ENCODE measurements at regions not wholly inside any gene's neighbourhood (a gene's known extent, or its start where the extent isn't known, plus 50 kb on each side); places are given as distances from the start of the nearest gene placed in this dataset.
"Not testable (repeated sequence)": the region's sequence is repeated elsewhere in the genome, so short reads cannot be mapped to it uniquely, and the experiment has no call there.

DNA sequence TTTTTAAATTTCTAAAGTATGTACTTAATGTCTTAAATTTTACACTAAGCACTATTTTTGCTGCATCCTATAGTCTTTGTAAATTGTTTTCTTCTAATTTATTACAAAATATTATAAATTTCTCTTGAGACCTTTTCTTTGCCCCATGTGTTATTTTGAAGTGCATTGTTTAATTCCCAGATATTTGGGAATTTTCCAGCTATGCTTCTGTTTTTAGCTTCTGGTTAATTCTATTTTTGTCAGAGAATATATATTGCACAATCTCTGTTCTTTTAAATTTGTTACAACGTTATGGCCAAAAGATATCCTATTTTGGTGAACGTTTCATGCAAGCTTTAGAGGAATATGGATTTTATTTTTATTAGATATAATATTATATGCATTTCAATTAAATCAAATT lies 917.4 kb upstream of the MIR17HG start:
- no peak for DNase-seq (ENCODE audit: low read depth in 4 of 4, low spot score in 3 of 4)

- no peak for DNase-seq (ENCODE audit: low read depth in 4 of 4, low spot score in 3 of 4)
Measured at GRCh38 chr13:90436697-90437096, 910.8 kb upstream of the MIR17HG start.

DNA sequence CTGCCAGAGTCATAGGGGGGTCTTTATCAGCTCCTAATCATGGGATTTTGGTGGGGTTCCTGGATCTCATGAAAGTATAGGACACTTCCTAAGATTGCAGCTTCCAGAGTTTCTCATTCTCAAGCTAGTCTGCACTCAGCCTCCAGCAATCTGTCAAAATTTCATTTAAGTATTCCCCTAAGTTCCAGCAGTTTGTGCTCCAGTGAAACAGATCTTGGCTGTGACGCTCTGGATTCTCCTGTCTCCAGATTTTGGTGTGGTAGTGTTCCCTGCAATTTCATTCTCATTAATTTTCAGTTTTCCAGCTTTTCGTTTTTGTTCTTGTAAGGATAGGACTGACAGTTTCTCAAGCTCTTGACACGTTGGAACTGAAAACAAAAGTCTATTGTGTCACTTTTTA lies 908.9 kb upstream of the MIR17HG start:
- no peak for DNase-seq (ENCODE audit: low read depth in 4 of 4, low spot score in 3 of 4)

GRCh38 chr13:90443268-90443667 lies 904.2 kb upstream of the MIR17HG start:
- DNase-seq (ENCODE audit: low read depth in 4 of 4, low spot score in 3 of 4) = no peak

- no peak for DNase-seq (ENCODE audit: low read depth in 4 of 4, low spot score in 3 of 4)
Measured at GRCh38 chr13:90444232-90444631, 903.3 kb upstream of the MIR17HG start.

DNA sequence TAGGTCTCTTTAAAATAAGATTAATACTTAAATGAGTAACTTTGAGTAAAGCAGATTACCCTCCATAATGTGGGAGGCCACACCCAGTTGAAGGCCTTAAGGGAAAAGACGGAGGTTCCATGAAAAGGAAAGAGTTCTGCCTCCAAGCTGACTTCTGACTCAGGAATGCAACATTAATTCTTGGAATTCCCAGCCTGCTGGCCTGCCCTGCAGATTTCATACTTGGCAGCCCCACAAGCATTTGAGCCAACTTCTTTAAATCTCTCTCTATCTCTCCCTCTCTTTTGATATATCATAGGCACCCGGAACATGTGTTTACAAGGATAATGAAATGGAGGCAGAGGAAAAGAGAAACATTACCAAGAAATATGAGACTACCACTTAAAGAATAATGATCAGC lies 902.3 kb upstream of the MIR17HG start:
- DNase-seq (ENCODE audit: low read depth in 4 of 4, low spot score in 3 of 4) = peak in 2 of 4 donors; percentile 3 to 5

DNA sequence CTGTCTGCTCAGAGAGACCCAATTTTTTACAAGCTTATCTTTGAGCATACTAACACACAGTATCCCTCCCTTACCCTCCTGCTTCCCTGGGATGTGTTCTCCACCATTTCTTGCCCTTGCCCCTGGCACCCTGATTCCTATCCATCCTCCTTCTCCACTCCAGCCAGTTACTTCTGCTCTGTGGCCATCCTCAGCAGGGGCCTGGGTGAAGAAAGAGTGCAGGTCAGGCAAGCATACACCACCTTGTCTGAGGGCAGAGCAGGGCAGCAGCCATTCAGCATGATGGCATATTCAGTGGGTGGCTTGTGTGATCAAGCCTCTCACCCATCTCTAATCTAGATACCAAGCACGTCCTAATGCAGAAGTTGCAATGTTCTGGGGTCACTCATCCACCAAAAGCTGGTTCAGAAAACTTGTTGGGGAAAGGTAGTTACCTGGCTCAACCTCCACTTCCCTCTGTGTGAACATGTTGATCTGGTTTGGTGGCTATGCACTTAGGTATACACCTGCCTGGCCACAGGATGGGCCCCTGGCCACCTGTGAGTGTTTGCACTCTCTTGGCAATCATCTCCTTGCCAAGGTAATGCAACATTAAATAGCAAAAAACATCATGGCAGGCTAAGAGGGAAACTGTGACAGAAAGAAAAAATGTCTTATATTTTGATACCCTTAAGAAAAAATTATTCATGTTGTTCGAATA lies 900.3 kb upstream of the MIR17HG start:
- DNase-seq (ENCODE audit: low read depth in 4 of 4, low spot score in 3 of 4) = no peak

DNA sequence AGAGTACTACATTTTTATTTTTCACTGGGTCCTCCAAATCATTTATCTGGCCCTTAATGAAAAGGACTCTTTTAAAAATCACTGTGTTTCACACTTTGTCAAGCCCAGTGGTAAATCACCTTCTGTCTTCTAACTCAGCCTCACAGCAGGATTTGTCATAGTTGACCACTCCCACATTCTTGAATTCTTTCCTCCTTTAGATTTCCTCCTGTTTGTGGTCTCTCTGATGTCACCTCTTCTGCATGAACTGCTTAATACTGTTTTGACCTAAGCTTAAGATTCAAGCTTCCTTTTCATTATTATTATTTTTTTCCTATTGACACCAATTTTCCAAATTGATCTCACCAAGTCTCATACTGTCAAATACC lies 899.8 kb upstream of the MIR17HG start:
- DNase-seq (ENCODE audit: low read depth in 4 of 4, low spot score in 3 of 4) = no peak

DNA sequence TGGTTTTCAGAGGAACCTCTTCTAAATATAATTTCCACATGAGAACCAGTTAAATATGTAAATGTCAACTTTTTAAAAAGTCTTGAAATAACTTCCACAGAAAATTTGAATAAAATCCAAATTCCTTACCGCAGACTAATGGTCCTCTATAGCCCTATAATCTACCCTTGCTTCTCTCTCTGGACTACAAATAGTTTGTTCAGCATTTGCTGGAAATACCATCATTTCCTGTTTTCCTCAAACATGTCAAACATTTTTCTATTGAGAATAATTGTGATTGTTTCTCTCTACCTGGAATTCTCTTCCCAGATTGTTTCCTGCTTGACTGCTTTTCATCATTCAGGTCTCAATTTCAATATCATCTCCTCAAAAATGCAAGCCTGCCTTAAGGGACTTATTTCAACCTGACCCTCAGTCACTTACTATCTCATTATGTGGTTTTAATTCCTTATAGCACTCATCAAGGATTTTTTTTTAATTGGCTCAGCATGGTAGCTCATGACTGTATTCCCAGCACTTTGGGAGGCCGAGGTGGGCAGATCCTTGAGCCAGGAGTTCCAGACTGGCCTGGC lies 898.9 kb upstream of the MIR17HG start:
- no peak for DNase-seq (ENCODE audit: low read depth in 4 of 4, low spot score in 3 of 4)

- no peak for DNase-seq (ENCODE audit: low read depth in 4 of 4, low spot score in 3 of 4)
Measured at GRCh38 chr13:90453342-90453741, 894.1 kb upstream of the MIR17HG start.

DNA sequence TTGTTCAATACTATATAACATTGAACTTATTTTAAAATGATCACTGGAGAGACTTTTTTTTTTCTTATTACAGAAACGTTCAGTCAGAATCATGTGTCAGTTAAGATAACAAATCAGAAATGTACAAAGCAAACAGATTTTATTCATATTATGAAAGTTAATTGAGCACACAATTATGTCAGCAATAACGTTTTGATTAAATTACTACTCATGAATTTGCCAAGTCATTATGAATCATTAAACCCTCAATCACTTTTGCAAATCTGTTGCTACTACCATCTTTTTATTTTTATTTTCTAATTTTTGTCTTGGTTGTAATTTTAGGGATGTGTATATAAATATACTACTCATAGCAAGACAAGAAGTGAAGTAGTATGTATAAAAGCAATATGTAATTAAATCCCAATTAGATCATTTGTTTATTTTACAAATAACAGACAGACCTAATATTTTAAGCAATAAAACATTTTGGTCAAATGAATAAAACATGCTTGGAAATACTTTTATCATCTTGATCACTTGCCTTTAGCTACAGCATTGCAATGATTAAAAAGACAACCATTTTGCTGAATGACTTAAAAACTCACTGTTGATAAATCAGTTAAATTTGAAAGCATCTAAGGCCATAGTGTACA lies 893.4 kb upstream of the MIR17HG start:
- DNase-seq (ENCODE audit: low read depth in 4 of 4, low spot score in 3 of 4) = no peak

DNA sequence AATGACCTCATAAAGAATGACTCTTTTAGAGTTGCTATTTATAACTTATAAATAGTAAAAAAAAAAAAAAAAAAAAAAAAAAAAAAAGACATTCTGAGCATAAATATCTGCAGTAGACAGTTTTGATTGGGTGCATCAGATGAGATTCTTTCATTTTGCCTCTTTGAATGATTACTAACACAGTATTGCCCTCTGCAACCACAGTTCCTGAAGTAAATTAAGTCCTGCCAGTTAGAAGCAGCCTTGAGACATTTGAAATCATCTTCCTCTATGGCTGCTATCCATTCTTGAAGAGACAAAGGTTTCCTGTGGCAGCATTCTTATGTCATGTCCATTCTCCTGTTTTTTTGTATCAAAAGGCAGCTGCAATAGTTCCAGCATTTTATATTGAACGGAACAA lies 892.4 kb upstream of the MIR17HG start:
- no peak for DNase-seq (ENCODE audit: low read depth in 4 of 4, low spot score in 3 of 4)

DNA sequence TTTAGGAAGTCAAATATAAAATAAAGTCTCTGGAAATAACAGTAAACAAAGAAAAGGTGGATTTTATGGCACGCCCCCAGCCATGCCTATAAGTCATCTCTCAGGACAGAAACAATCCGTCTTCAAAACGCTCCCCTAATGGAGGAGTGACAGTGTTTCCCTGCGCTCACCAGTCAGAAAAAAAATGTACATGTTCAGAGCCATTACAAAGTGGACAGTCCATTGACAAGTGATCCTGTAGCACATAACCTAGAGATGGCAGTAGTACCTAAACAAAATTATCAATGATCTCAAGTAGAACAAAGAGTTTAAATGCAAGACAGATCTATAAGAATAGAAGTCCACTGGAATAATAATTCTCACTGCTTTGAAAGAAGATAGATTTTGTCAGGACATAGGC lies 891.7 kb upstream of the MIR17HG start:
- DNase-seq (ENCODE audit: low read depth in 4 of 4, low spot score in 3 of 4) = no peak

DNA sequence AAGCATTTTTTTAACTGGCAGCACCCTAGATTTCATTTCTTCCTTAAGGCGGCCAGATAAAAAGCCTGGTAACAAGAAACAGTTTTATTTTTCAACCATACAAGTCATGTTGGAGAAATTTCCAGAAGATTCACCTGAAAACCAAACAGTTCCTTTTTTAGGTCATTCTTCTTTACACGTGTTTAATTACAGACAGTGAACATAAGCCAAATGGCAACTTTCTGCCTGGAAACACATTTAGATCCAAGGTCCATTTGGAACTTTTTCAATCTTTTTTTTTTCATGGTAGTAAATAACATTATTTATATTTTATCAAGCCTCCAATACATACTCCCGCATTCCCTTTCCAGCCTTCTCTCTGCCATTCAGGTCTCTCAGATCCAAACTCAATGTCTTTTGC lies 886.1 kb upstream of the MIR17HG start:
- DNase-seq (ENCODE audit: low read depth in 4 of 4, low spot score in 3 of 4) = no peak

- no peak for DNase-seq (ENCODE audit: low read depth in 4 of 4, low spot score in 3 of 4)
Measured at GRCh38 chr13:90477216-90477615, 870.3 kb upstream of the MIR17HG start.

DNA sequence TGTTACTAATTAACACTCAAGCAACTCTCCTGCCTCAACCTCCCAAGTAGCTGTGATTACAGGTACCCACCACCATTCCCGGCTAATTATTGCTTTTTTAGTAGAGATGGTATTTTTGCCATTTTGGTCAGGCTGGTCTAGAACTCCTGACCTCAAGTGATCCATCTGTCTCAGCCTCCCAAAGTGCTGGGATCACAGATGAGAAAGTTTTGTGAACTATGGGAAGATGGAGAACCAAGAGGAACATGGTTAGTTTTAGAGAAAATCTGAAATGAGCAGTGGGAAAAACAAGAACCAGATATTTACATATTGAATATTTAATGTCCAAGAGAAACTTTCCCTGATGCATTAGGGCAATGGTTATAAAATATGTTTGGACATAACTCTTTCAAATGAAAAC lies 863.6 kb upstream of the MIR17HG start:
- DNase-seq (ENCODE audit: low read depth in 4 of 4, low spot score in 3 of 4) = no peak

DNA sequence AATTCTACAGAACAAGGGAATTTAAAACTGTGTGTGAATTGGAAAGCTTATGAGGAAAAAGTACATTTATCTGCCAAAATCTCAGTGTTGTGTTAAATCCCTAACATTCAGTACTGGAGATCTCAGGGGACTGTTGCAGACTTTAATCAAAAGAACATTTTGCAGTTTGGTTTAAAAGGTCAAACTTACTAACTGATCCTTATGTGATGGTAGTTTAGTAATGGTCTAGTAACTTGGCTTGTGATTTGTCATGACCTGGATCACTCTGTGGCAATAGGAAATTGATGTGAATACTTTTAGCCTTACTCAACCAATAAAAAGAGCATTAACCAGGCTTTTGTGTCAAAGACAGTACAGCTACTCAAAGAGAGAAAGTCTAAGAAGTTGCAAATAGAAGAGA lies 862.1 kb upstream of the MIR17HG start:
- no peak for DNase-seq (ENCODE audit: low read depth in 4 of 4, low spot score in 3 of 4)

GRCh38 chr13:90492872-90493271 lies 854.6 kb upstream of the MIR17HG start:
- DNase-seq (ENCODE audit: low read depth in 4 of 4, low spot score in 3 of 4) = no peak

GRCh38 chr13:90493667-90494066 lies 853.8 kb upstream of the MIR17HG start:
- DNase-seq (ENCODE audit: low read depth in 4 of 4, low spot score in 3 of 4) = no peak

DNA sequence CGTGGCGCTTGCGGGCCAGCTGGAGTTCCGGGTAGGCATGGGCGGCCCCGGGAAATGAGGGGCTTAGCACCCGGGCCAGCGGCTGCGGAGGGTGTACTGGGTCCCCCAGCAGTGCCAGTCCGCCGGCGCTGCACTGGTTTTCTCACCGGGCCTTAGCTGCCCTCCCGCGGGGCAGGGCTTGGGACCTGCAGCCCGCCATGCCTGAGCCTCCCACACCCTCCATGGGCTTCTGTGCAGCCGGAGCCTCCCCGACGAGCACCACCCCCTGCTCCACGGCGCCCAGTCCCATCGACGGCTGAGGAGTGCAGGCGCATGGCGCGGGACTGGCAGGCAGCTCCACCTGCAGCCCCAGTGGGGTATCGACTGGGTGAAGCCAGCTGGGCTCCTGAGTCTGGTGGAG lies 852.6 kb upstream of the MIR17HG start:
- DNase-seq (ENCODE audit: low read depth in 4 of 4, low spot score in 3 of 4) = not testable (repeated sequence)

DNA sequence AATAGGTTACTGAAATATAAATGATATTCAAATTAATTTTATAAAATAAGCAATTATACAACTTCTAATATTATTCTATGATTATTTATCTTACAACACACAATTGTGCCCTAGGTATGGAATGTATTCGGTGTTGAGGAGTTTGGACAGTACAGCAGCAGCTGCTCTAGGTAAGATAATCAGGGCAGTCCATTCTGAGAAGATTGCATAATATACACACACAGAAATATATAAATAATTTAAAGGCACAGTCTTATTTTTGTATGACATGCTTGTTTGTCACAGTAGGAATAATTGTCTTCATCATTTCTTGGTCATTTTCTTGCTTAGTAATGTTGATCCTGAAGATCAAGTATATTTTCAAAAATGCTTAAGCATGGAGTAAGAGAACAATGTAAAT lies 849.4 kb upstream of the MIR17HG start:
- DNase-seq (ENCODE audit: low read depth in 4 of 4, low spot score in 3 of 4) = no peak

GRCh38 chr13:90498816-90499215 lies 848.7 kb upstream of the MIR17HG start:
- no peak for DNase-seq (ENCODE audit: low read depth in 4 of 4, low spot score in 3 of 4)
